Activated CD8-positive, alpha-beta memory T cell treated with anti-CD3 and anti-CD28 coated beads for 1 hour (primary cell): ENCODE measurements at regions not wholly inside any gene's neighbourhood (a gene's known extent, or its start where the extent isn't known, plus 50 kb on each side); places are given as distances from the start of the nearest gene placed in this dataset.

ENCODE experiments used
- DNase-seq, 2 donors: peaks; one replicate each; pipeline ENCODE4 v3.0.0-alpha.2; 2020; ENCODE audit warnings: low read depth in 1 of 2; ENCODE audit errors: extremely low read depth in 1 of 2

DNA sequence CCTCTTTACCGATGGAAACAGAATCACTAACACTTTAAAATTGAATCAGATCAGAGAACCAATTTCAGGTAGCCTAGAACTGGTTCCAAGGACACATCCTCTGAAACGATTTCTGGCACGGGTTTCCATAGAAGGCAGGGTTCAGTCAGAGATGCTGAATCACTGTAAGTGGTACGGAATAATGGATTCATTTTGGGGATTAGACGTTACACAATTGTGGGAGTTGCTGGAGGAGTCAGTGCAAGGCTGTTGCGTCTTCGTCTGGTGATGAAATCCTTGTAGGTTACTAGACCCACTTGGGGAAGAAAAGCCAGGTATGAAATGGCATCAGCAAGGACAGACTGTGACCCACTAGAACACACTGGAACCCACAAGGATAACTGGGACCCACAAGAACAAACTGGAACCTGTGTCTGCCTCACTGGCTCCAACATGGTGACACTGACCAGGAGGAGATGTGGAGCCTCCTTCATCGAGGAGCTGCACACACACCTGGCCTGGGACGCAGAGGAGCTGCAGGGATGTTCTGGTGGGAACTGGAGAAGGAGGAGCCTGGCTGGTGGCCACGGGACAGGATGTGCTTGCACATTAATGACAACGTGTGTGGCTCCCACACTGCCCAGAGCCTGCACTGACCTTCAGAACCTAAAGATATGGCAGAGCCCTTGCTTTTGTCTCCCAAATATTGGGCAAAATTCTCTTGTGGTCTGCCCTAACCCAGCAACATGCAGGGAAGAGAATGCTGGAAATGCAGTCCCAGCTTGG, 105.1 kb downstream of the TRAPPC11 start:
- no peak for DNase-seq

- no peak for DNase-seq
These were observed 106.3 kb downstream of the TRAPPC11 start for GRCh38 chr4:183765251-183765911.

GRCh38 chr4:183766140-183766539, 107.0 kb downstream of the TRAPPC11 start:
- no peak for DNase-seq

DNA sequence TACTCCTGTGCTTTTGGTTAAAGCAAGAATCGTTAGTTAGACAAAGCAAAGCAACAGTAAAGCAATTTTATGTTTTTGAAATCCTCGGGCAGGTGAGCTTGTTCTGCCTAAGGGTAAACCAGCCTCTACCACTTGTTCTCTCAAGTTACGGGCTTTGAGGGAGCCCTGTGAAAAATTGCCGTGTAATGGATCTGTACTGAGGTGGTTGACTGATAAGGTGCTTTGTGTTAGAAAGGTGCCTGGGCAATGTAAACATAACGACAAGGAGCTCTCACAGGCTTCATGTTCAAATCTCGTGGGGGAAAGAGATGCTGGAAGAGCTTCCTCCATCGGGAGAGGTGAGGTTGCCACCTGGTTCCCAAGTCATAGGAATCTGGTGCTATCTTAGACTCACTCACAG, 111.8 kb downstream of the TRAPPC11 start:
- DNase-seq = no peak

- DNase-seq = no peak
These were observed 113.3 kb downstream of the TRAPPC11 start for GRCh38 chr4:183772361-183772760.

GRCh38 chr4:183773790-183774189, 114.7 kb downstream of the TRAPPC11 start:
- DNase-seq = no peak

DNA sequence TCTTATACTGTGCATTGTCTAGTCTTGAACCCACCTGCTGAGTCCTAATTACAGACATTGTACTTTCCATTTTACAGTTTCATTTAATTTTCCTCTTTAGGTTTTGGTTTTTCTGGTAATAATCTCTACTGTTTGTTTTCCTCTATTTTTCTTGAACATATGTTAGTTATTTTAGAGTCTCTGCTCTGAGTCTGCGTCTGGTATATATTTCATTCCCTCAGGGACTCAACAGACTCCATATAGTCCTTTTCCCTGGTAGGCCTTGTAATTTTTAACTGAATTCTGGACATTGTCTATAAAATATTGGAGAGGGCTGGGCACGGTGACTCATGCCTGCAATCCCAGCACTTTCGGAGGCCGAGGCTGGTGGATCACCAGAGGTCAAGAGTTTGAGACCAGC, 121.8 kb upstream of the STOX2 start:
- no peak for DNase-seq

DNA sequence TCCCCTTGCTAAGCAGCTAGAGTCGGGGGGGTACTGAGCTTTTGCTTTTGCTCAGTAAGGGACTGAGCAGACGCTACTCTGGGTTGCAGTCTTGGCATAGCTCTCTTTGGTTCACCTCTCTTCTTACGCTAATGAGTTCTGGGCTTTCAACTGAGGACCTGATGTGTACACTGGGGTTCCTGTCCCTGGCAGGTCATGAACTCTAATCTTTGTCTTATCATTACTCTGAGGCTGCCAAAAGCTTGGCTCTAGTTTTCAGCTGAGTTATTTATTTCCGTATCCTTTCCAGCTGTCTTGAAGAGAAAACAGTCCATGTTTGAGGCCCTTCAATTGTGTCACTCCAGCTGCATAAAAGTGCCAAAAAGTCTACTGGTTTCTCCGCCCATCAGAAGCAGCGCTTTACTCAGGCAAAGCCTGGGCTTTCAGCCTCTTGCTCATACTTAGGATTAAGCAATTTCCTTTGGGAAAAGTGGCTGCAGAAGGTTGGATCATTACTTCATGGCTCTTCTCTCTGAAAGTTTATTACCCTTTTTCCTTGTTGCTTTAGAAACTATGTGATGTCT, 121.0 kb upstream of the STOX2 start:
- DNase-seq = no peak

GRCh38 chr4:183788308-183788905, 116.7 kb upstream of the STOX2 start:
- DNase-seq = no peak

- DNase-seq = no peak
These were observed 115.5 kb upstream of the STOX2 start for GRCh38 chr4:183789657-183790056.

DNA sequence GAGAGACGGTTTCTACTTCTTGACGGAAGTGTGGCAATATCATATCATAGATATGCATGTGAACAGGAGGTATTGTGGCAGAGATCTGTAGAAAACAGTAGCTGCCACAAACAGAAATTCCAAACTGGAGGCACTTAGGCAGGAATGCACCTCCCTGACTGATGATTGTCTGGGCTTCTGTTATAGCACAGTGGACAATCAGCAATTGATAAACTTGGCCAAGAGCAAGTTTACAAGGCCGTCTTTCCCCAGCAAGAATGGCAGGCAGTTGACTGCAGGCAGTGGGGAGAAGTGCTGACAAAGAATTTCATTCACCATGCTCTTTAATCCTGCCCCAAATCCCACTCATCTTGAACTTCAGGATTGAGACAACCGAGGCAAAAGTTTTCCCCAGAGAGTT, 114.4 kb upstream of the STOX2 start:
- DNase-seq = no peak

- DNase-seq = no peak
These were observed 108.1 kb upstream of the STOX2 start for GRCh38 chr4:183797011-183797444.

DNA sequence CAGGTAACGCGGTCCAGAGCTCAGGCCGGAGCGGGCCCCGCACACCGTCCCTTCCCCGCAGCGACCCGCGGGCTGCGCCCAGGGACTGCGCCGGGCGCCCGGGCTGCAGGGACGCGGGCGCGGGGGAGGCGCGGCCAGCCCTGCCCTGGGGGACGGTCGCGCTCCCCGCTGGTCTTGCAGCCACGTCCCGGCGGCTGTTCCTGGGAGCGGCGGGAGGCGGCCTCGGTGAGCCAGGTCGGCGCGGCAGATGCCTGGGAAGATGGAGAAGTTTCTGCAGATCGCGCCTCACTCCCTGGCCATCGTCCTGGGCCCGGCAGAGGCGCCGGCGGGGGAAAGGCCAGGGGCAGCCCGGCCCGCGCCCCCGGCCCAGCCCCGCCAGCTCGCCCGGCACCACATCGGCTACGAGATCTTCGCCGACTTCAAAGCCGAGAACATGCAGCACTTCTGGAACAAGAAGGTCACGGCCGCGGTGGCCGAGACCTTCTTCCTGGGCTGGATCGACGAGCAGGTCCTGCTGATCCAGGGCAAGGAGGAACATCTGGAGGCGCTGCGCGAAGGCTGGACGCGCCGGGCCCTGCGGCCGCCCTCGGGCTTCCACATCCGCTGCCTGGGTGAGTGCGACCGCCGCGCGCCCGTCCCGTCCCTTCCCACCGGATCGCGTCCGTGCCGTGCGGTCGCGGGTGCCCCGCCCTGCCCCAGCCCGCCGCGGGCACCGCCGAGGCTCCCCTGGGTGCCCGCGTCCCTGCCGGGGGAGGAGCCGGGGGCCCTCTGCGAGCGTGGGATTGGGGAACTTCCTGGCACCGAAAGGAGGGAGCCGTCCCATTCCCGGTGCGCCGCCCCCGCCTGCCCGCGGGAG, 107.4 kb upstream of the STOX2 start:
- no peak for DNase-seq

- no peak for DNase-seq
These were observed 106.5 kb upstream of the STOX2 start for GRCh38 chr4:183798301-183799253.

DNA sequence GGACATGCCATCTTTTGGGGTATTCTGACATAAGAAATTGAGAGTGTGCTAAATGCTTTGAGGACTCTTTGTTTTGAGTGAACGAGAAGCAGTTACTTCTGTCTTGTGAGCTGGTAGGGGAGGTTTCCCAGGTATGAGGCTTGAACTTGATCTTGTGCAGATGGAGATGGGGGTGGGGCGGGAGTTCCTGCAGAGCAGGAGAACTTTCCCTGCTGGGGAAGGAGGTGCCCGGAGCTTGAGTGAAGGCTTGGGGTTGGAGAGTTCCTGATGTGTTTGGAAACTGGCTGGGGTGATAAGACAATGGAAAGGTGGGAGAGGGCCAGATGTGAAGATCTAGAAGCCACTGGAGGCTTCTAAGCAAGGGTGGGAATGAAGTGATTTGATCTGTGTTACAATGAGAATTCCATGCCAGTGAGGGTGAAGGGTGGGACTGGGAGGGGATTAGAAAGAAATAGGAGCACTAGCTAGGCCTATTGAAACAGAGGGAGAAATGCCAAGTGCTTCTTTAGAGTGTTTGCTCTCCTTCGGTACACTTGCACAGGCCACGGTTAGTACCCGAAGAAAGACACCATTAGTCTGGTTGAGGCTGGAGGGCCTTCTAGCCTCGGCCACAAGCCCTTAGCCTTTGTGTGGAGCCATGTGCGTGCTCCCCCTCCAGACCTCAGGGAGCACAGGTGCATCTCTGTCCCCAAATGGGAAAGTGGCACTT, 103.5 kb upstream of the STOX2 start:
- DNase-seq = no peak

GRCh38 chr4:183806341-183806740, 98.8 kb upstream of the STOX2 start:
- no peak for DNase-seq

GRCh38 chr4:183807420-183808096, 97.5 kb upstream of the STOX2 start:
- no peak for DNase-seq

DNA sequence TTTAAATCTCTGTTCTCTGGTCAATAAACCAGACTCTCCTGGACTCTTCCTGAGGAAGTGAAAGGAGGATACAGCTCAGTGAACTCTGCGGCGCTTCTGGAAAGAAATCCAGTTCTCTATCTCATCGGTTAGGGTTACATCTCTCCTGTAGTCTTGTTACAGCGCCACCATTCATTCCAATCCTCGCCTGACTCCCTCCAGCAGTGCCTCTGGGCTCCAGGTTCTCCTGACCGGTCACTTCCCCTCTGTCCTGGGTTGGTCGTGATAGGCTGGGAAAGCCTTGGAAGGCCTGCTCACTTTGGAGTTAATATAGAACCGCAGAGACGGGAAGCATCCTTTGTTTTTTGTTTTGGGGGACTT, 97.0 kb upstream of the STOX2 start:
- no peak for DNase-seq

- DNase-seq = no peak
These were observed 92.5 kb upstream of the STOX2 start for GRCh38 chr4:183812567-183812966.
